Suprapubic skin (tissue), 4 donors: ENCODE measurements at regions not wholly inside any gene's neighbourhood (a gene's known extent, or its start where the extent isn't known, plus 50 kb on each side); places are given as distances from the start of the nearest gene placed in this dataset.

Experiments
- POLR2A ChIP-seq, 2 donors: fragments of 450-650 bp; IDR thresholded peaks; one replicate each; pipeline ENCODE4 v1.6.1; 2017; ENCODE audit warnings: antibody characterized with exemption in 2 of 2, mild to moderate bottlenecking in 2 of 2, moderate library complexity in 2 of 2
- POLR2AphosphoS5 ChIP-seq, 3 donors: sonication (generic); formaldehyde crosslinking; IDR thresholded peaks; one replicate each; pipeline ENCODE4 v1.6.1; 2017; ENCODE audit warnings: antibody characterized with exemption in 3 of 3
- TF ChIP-seq, protein P1 (sequence below), 2 donors: fragments of 200-600 bp in 1 of 2; fragments of 450-650 bp in 1 of 2; sonication (generic) in 1 of 2; IDR thresholded peaks; one replicate each; pipeline ENCODE4 v1.5.1; 2016 to 2019; ENCODE audit warnings: antibody characterized with exemption in 2 of 2, mild to moderate bottlenecking in 1 of 2, moderate library complexity in 1 of 2

DNA sequence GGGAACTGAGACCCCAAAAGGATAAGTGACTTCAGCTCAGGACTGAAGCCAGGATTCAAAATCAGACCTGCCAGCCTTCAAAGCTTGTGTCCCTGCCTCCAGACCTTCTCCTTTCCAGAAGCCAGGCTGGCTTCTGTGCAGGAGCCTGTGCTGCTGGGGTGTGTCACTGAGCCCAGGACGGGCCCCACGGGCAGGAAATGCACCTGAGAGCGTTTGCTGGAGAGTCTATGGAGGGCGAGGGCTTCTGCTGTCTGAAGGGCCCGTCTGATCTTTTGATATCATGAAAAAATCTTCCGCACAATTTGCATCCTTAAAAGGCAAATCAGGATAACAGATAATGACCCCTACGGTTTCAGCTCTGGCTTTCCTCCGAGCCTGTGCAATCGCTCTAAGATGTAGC, 125.4 kb downstream of the FAM43A start:
- TF ChIP-seq POLR2AphosphoS5 (IDR thresholded peaks at IDR 0.05) (no peak), POLR2A (IDR thresholded peaks at IDR 0.05) (no peak)
- TF ChIP-seq, protein P1, sequence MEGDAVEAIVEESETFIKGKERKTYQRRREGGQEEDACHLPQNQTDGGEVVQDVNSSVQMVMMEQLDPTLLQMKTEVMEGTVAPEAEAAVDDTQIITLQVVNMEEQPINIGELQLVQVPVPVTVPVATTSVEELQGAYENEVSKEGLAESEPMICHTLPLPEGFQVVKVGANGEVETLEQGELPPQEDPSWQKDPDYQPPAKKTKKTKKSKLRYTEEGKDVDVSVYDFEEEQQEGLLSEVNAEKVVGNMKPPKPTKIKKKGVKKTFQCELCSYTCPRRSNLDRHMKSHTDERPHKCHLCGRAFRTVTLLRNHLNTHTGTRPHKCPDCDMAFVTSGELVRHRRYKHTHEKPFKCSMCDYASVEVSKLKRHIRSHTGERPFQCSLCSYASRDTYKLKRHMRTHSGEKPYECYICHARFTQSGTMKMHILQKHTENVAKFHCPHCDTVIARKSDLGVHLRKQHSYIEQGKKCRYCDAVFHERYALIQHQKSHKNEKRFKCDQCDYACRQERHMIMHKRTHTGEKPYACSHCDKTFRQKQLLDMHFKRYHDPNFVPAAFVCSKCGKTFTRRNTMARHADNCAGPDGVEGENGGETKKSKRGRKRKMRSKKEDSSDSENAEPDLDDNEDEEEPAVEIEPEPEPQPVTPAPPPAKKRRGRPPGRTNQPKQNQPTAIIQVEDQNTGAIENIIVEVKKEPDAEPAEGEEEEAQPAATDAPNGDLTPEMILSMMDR (IDR thresholded peaks at IDR 0.05), result no peak
